HL-60 (cell line): ENCODE measurements at regions not wholly inside any gene's neighbourhood (a gene's known extent, or its start where the extent isn't known, plus 50 kb on each side); places are given as distances from the start of the nearest gene placed in this dataset.

Experiments
- DNase-seq, 2 experiments: peaks; one replicate each; pipeline ENCODE4 v3.0.0-alpha.2; 2010 to 2020; ENCODE audit warnings: low read depth in 1 of 2, low spot score in 1 of 2
- H3K27ac ChIP-seq: fragments of 250-450 bp; sonication (Bioruptor Pico); replicated peaks from 2 replicates; pipeline ENCODE4 v1.5.1; 2020; ENCODE audit warnings: mild to moderate bottlenecking, moderate library complexity
- H3K27me3 ChIP-seq: fragments of 250-450 bp; sonication (Bioruptor Pico); 2 replicates; pipeline ENCODE4 v1.5.1; 2021; ENCODE audit warnings: mild to moderate bottlenecking, moderate library complexity; ENCODE audit not compliant: insufficient read depth, poor library complexity, severe bottlenecking
- H3K4me3 ChIP-seq: replicated peaks from 2 replicates; pipeline ENCODE4 v1.5.1; 2011; ENCODE audit warnings: mild to moderate bottlenecking, control low read depth, low read length; ENCODE audit not compliant: insufficient read depth
- CTCF ChIP-seq: IDR thresholded peaks from one replicate; pipeline ENCODE4 v1.5.1; 2011; ENCODE audit warnings: low read length, control low read depth, inconsistent platforms; ENCODE audit not compliant: insufficient read depth
- GABPA ChIP-seq: IDR thresholded peaks from 2 replicates; pipeline ENCODE4 v1.6.1; 2012; ENCODE audit warnings: low read depth
- POLR2AphosphoS5 ChIP-seq: IDR thresholded peaks from 2 replicates; pipeline ENCODE4 v1.6.1; 2012; ENCODE audit warnings: low read depth
- REST ChIP-seq: IDR thresholded peaks from 2 replicates; pipeline ENCODE4 v1.6.1; 2012; ENCODE audit warnings: low read depth; ENCODE audit not compliant: insufficient replicate concordance
- SPI1 ChIP-seq: IDR thresholded peaks from 2 replicates; pipeline ENCODE4 v1.6.1; 2012; ENCODE audit warnings: low read depth, mild to moderate bottlenecking, borderline replicate concordance

DNA sequence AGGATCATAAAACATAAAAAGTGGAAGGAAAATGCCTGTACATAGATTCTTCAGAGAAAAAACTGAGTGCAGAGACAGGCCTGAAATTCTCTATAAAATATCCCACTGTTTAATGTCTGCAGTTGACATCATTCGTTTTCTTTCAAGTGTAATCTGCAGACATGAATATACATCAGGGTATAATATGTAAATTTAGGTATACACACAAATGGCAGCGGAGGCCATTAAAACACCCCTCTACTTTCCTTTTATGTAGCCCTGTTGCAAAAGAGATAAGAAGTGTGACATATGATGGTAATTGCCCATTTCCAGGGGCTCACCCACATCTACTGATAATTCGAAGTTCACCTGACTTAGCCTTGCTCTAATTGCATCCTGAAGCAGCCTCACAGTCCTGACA lies 164.3 kb downstream of the SLC24A2 start:
- Histone ChIP-seq H3K27ac (no peak overlapping the region), H3K4me3 (no peak overlapping the region), H3K27me3 (no peaks in the 10 kb centered on the region)
- no peak for DNase-seq
- no peak for TF ChIP-seq REST
- no peak for TF ChIP-seq POLR2AphosphoS5
- TF ChIP-seq GABPA = no peak
- no peak for TF ChIP-seq CTCF
- TF ChIP-seq SPI1 = no peak

GRCh38 chr9:19623941-19624340 lies 164.9 kb downstream of the SLC24A2 start:
- no peak for DNase-seq
- Histone ChIP-seq H3K27me3 (no peaks in the 10 kb centered on the region), H3K4me3 (no peak overlapping the region), H3K27ac (no peak overlapping the region)
- TF ChIP-seq CTCF = no peak
- TF ChIP-seq GABPA = no peak
- no peak for TF ChIP-seq POLR2AphosphoS5
- TF ChIP-seq SPI1 = no peak
- no peak for TF ChIP-seq REST

- H3K27ac ChIP-seq = no peak overlapping the region
- no peak for DNase-seq
- no peaks in the 10 kb centered on the region for H3K27me3 ChIP-seq
- no peak for TF ChIP-seq GABPA
- TF ChIP-seq REST = no peak
- no peak for TF ChIP-seq POLR2AphosphoS5
- no peak for TF ChIP-seq SPI1
- no peak for TF ChIP-seq CTCF
- H3K4me3 ChIP-seq = no peak overlapping the region
These were observed 168.5 kb downstream of the SLC24A2 start for GRCh38 chr9:19620326-19620725.
